Liver (tissue), 8 donors: ENCODE measurements at regions not wholly inside any gene's neighbourhood (a gene's known extent, or its start where the extent isn't known, plus 50 kb on each side); places are given as distances from the start of the nearest gene placed in this dataset.

Experiments used
- DNase-seq: peaks from one replicate; pipeline ENCODE4 v3.0.0-alpha.2; 2017; ENCODE audit warnings: low spot score
- H3K27ac ChIP-seq, 2 donors: one replicate each; pipeline ENCODE4 v1.7.0; 2013; ENCODE audit warnings: inconsistent platforms in 2 of 2, low read length in 2 of 2, control low read depth in 1 of 2, low read depth in 1 of 2, mild to moderate bottlenecking in 1 of 2
- H3K27me3 ChIP-seq, 4 donors: one replicate each; pipeline versions ENCODE4 v1.6.1 to v1.7.0; 2013; ENCODE audit warnings: low read length in 3 of 4, inconsistent platforms in 1 of 4, mild to moderate bottlenecking in 1 of 4, moderate library complexity in 1 of 4; ENCODE audit not compliant: control insufficient read depth in 4 of 4, insufficient read depth in 4 of 4
- H3K36me3 ChIP-seq, 4 donors: one replicate each; pipeline versions ENCODE4 v1.6.1 to v1.7.0; 2013; ENCODE audit warnings: low read length in 3 of 4, mild to moderate bottlenecking in 3 of 4, low read depth in 1 of 4, moderate library complexity in 1 of 4; ENCODE audit not compliant: control insufficient read depth in 4 of 4, insufficient read depth in 3 of 4
- H3K4me1 ChIP-seq, 4 donors: one replicate each; pipeline versions ENCODE4 v1.6.1 to v1.7.0; 2013; ENCODE audit warnings: low read length in 3 of 4, mild to moderate bottlenecking in 3 of 4, moderate library complexity in 1 of 4; ENCODE audit not compliant: control insufficient read depth in 4 of 4, insufficient read depth in 4 of 4
- H3K4me3 ChIP-seq, 3 donors: one replicate each; pipeline versions ENCODE4 v1.6.1 to v1.7.0; 2013; ENCODE audit warnings: low read length in 3 of 3, control low read depth in 1 of 3, low read depth in 1 of 3, mild to moderate bottlenecking in 1 of 3
- H3K9ac ChIP-seq, 2 donors: one replicate each; pipeline ENCODE4 v1.7.0; 2013; ENCODE audit warnings: low read length in 2 of 2, mild to moderate bottlenecking in 2 of 2, moderate library complexity in 2 of 2, control low read depth in 1 of 2, low read depth in 1 of 2
- H3K9me3 ChIP-seq, 4 donors: one replicate each; pipeline versions ENCODE4 v1.6.1 to v1.7.0; 2013; ENCODE audit warnings: low read length in 3 of 4; ENCODE audit not compliant: control insufficient read depth in 4 of 4
- EGR1 ChIP-seq, 2 donors: IDR thresholded peaks; 2 replicates each; pipeline ENCODE4 v1.6.1; 2016 to 2018; ENCODE audit warnings: antibody characterized with exemption in 2 of 2, low read depth in 2 of 2
- FOXA1 ChIP-seq: IDR thresholded peaks from 2 replicates; pipeline ENCODE4 v1.6.1; 2016; ENCODE audit warnings: antibody characterized with exemption
- FOXA2 ChIP-seq: IDR thresholded peaks from 2 replicates; pipeline ENCODE4 v1.6.1; 2016; ENCODE audit warnings: antibody characterized with exemption
- GABPA ChIP-seq, 2 donors: IDR thresholded peaks in 1 of 2; conservative IDR thresholded peaks in 1 of 2; 2 replicates each; pipeline ENCODE4 v1.6.1; 2016; ENCODE audit warnings: antibody characterized with exemption in 2 of 2, mild to moderate bottlenecking in 1 of 2, moderate library complexity in 1 of 2
- HNF4A ChIP-seq, 2 donors: conservative IDR thresholded peaks; 2 replicates each; pipeline ENCODE4 v1.6.1; 2016; ENCODE audit warnings: antibody characterized with exemption in 2 of 2, mild to moderate bottlenecking in 2 of 2
- HNF4G ChIP-seq: IDR thresholded peaks from 2 replicates; pipeline ENCODE4 v1.6.1; 2016; ENCODE audit warnings: antibody characterized with exemption
- JUND ChIP-seq, 2 donors: IDR thresholded peaks; 2 replicates each; pipeline ENCODE4 v1.6.1; 2016; ENCODE audit warnings: antibody characterized with exemption in 2 of 2
- NR2F2 ChIP-seq: IDR thresholded peaks from 2 replicates; pipeline ENCODE4 v1.6.1; 2016; ENCODE audit warnings: antibody characterized with exemption
- RAD21 ChIP-seq, 2 donors: IDR thresholded peaks; 2 replicates each; pipeline ENCODE4 v1.6.1; 2016; ENCODE audit warnings: antibody characterized with exemption in 2 of 2, mild to moderate bottlenecking in 2 of 2
- RXRA ChIP-seq, 2 donors: IDR thresholded peaks; 2 replicates each; pipeline ENCODE4 v1.6.1; 2017 to 2018; ENCODE audit warnings: antibody characterized with exemption in 2 of 2, mild to moderate bottlenecking in 1 of 2
- SP1 ChIP-seq: IDR thresholded peaks from 2 replicates; pipeline ENCODE4 v1.6.1; 2018; ENCODE audit warnings: antibody characterized with exemption, mild to moderate bottlenecking
- TAF1 ChIP-seq: conservative IDR thresholded peaks from 2 replicates; pipeline ENCODE4 v1.6.1; 2016; ENCODE audit warnings: antibody characterized with exemption, mild to moderate bottlenecking
- YY1 ChIP-seq: IDR thresholded peaks from 2 replicates; pipeline ENCODE4 v1.6.1; 2016; ENCODE audit warnings: antibody characterized with exemption, mild to moderate bottlenecking
- WGBS: extraction: QIAGEN DNeasy Blood & Tissue Kit; methylation state at CpG from one replicate; pipeline ENCODE4 v1.1.7; 2013; 5-methylcytosine and 5-hydroxymethylcytosine counted together
- TF ChIP-seq, protein P1 (sequence below): IDR thresholded peaks from 2 replicates; pipeline ENCODE4 v1.6.1; 2016; ENCODE audit warnings: antibody characterized with exemption
- TF ChIP-seq, protein P2 (sequence below): IDR thresholded peaks from 2 replicates; pipeline ENCODE4 v1.6.1; 2016; ENCODE audit warnings: antibody characterized with exemption
- TF ChIP-seq, protein P3 (sequence below): IDR thresholded peaks from 2 replicates; pipeline ENCODE4 v1.6.1; 2016; ENCODE audit warnings: antibody characterized with exemption, mild to moderate bottlenecking
- TF ChIP-seq, protein P4 (sequence below): IDR thresholded peaks from 2 replicates; pipeline ENCODE4 v1.6.1; 2016; ENCODE audit warnings: antibody characterized with exemption
- TF ChIP-seq, protein P5 (sequence below): fragments of 150-350 bp; IDR thresholded peaks from 2 replicates; pipeline ENCODE4 v1.5.1; 2017; ENCODE audit warnings: improper control_type of control experiment, low read depth, low read length; ENCODE audit not compliant: missing input control
- donor health status: healthy.
- donor health status: healthy.
- donor health status: healthy.
- donor health status: healthy.
- donor health status: healthy.

DNA sequence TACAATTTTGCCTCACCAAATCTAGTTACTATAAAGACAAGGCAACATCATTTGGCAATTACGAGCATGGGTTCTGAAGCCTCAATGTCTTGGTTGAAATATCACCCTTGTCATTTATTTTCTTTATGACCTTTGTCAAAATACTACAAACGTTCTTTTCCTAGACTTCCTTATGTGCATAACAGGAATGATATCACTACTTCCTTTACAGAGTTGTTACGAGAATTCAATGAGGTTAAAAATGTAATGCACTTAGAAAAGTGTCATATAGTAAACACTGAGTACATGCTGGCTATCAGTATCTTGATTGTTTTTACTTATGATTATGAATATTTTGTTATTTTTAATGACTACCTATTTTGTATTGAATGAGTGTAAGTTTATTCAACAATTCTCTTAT lies 640.9 kb upstream of the CCNG1 start:
- Histone ChIP-seq H3K9ac (no peak overlapping the region), H3K4me3 (no peak overlapping the region), H3K27me3 (no peaks in the 10 kb centered on the region), H3K9me3 (no peaks in the 10 kb centered on the region), H3K36me3 (no peaks in the 10 kb centered on the region), H3K27ac (no peak overlapping the region), H3K4me1 (no peaks in the 10 kb centered on the region)
- TF ChIP-seq EGR1 (IDR thresholded peaks at IDR 0.05; ENCODE audit: low read depth in 2 of 2) (no peak), JUND (IDR thresholded peaks at IDR 0.05) (no peak), TAF1 (no peak), GABPA (IDR thresholded peaks at IDR 0.05 in 1 of 2, conservative IDR thresholded peaks at IDR 0.05 in 1 of 2) (no peak), SP1 (no peak), YY1 (no peak), HNF4A (conservative IDR thresholded peaks at IDR 0.05) (no peak), NR2F2 (no peak), FOXA2 (no peak), FOXA1 (no peak), RAD21 (IDR thresholded peaks at IDR 0.05) (no peak), HNF4G (no peak)
- TF ChIP-seq, protein P1, sequence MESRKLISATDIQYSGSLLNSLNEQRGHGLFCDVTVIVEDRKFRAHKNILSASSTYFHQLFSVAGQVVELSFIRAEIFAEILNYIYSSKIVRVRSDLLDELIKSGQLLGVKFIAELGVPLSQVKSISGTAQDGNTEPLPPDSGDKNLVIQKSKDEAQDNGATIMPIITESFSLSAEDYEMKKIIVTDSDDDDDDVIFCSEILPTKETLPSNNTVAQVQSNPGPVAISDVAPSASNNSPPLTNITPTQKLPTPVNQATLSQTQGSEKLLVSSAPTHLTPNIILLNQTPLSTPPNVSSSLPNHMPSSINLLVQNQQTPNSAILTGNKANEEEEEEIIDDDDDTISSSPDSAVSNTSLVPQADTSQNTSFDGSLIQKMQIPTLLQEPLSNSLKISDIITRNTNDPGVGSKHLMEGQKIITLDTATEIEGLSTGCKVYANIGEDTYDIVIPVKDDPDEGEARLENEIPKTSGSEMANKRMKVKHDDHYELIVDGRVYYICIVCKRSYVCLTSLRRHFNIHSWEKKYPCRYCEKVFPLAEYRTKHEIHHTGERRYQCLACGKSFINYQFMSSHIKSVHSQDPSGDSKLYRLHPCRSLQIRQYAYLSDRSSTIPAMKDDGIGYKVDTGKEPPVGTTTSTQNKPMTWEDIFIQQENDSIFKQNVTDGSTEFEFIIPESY, result no peak
- TF ChIP-seq, protein P2, sequence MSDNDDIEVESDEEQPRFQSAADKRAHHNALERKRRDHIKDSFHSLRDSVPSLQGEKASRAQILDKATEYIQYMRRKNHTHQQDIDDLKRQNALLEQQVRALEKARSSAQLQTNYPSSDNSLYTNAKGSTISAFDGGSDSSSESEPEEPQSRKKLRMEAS, result no peak
- TF ChIP-seq, protein P3, sequence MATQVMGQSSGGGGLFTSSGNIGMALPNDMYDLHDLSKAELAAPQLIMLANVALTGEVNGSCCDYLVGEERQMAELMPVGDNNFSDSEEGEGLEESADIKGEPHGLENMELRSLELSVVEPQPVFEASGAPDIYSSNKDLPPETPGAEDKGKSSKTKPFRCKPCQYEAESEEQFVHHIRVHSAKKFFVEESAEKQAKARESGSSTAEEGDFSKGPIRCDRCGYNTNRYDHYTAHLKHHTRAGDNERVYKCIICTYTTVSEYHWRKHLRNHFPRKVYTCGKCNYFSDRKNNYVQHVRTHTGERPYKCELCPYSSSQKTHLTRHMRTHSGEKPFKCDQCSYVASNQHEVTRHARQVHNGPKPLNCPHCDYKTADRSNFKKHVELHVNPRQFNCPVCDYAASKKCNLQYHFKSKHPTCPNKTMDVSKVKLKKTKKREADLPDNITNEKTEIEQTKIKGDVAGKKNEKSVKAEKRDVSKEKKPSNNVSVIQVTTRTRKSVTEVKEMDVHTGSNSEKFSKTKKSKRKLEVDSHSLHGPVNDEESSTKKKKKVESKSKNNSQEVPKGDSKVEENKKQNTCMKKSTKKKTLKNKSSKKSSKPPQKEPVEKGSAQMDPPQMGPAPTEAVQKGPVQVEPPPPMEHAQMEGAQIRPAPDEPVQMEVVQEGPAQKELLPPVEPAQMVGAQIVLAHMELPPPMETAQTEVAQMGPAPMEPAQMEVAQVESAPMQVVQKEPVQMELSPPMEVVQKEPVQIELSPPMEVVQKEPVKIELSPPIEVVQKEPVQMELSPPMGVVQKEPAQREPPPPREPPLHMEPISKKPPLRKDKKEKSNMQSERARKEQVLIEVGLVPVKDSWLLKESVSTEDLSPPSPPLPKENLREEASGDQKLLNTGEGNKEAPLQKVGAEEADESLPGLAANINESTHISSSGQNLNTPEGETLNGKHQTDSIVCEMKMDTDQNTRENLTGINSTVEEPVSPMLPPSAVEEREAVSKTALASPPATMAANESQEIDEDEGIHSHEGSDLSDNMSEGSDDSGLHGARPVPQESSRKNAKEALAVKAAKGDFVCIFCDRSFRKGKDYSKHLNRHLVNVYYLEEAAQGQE, result no peak
- TF ChIP-seq, protein P4, sequence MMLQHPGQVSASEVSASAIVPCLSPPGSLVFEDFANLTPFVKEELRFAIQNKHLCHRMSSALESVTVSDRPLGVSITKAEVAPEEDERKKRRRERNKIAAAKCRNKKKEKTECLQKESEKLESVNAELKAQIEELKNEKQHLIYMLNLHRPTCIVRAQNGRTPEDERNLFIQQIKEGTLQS, result no peak
- TF ChIP-seq, protein P5, sequence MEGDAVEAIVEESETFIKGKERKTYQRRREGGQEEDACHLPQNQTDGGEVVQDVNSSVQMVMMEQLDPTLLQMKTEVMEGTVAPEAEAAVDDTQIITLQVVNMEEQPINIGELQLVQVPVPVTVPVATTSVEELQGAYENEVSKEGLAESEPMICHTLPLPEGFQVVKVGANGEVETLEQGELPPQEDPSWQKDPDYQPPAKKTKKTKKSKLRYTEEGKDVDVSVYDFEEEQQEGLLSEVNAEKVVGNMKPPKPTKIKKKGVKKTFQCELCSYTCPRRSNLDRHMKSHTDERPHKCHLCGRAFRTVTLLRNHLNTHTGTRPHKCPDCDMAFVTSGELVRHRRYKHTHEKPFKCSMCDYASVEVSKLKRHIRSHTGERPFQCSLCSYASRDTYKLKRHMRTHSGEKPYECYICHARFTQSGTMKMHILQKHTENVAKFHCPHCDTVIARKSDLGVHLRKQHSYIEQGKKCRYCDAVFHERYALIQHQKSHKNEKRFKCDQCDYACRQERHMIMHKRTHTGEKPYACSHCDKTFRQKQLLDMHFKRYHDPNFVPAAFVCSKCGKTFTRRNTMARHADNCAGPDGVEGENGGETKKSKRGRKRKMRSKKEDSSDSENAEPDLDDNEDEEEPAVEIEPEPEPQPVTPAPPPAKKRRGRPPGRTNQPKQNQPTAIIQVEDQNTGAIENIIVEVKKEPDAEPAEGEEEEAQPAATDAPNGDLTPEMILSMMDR, result no peak
- DNase-seq, result no peak
- WGBS, result 46% methylated on average over 3 of the region's 3 CpGs

DNA sequence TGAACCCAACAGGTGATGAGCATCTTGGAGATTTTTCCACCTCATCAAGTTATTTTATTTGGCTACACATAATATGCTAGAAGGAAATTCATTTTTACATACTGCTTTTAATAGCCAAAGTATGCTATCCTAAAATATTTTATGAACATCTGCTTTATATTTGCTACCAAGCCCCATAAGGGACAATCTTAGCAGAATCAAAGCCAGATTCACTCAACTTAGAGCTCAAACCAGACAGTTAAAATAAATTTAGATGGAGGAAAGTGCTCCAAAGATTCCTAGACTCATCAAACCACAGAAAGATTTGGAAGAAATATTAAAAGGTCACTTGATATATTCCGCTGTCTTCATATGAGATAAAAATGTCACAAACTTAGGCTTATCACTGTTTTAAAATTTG lies 637.1 kb upstream of the CCNG1 start:
- no peak overlapping the region for H3K27ac ChIP-seq
- no peaks in the 10 kb centered on the region for H3K4me1 ChIP-seq
- H3K9ac ChIP-seq, result no peak overlapping the region
- 94% methylated on average over 1 of the region's 1 CpG for WGBS
- no peak for DNase-seq
- no peaks in the 10 kb centered on the region for H3K36me3 ChIP-seq
- no peaks in the 10 kb centered on the region for H3K9me3 ChIP-seq
- no peaks in the 10 kb centered on the region for H3K27me3 ChIP-seq
- H3K4me3 ChIP-seq, result no peak overlapping the region
- TF ChIP-seq, protein P5, result no peak
- TF ChIP-seq JUND (IDR thresholded peaks at IDR 0.05) (no peak), NR2F2 (no peak), EGR1 (IDR thresholded peaks at IDR 0.05; ENCODE audit: low read depth in 2 of 2) (no peak), FOXA1 (no peak), RAD21 (IDR thresholded peaks at IDR 0.05) (no peak), RXRA (IDR thresholded peaks at IDR 0.05) (no peak), TAF1 (no peak), SP1 (no peak), HNF4A (conservative IDR thresholded peaks at IDR 0.05) (no peak), FOXA2 (no peak)
- TF ChIP-seq, protein P4, result no peak
- TF ChIP-seq, protein P3, result no peak
